Astrocyte of the cerebellum (primary cell): ENCODE measurements at regions not wholly inside any gene's neighbourhood (a gene's known extent, or its start where the extent isn't known, plus 50 kb on each side); places are given as distances from the start of the nearest gene placed in this dataset.

Source experiments
- DNase-seq: peaks from one replicate; pipeline ENCODE4 v3.0.0-alpha.2; 2011; ENCODE audit warnings: low read depth
- H3K4me3 ChIP-seq: 2 replicates; pipeline ENCODE4 v1.5.1; 2011; ENCODE audit warnings: mild to moderate bottlenecking, low read depth, low read length, moderate library complexity
- in situ Hi-C: cut with HindIII; loops from 2 replicates; pipeline ENCODE4 v1.10.0; 2017; ENCODE audit warnings: low sequenced_read_pairs
- TF ChIP-seq, protein P1 (sequence below): IDR thresholded peaks from 2 replicates; pipeline ENCODE4 v1.5.1; 2012; ENCODE audit warnings: low read length, low read depth, moderate library complexity, mild to moderate bottlenecking; ENCODE audit errors: missing control alignments

DNA sequence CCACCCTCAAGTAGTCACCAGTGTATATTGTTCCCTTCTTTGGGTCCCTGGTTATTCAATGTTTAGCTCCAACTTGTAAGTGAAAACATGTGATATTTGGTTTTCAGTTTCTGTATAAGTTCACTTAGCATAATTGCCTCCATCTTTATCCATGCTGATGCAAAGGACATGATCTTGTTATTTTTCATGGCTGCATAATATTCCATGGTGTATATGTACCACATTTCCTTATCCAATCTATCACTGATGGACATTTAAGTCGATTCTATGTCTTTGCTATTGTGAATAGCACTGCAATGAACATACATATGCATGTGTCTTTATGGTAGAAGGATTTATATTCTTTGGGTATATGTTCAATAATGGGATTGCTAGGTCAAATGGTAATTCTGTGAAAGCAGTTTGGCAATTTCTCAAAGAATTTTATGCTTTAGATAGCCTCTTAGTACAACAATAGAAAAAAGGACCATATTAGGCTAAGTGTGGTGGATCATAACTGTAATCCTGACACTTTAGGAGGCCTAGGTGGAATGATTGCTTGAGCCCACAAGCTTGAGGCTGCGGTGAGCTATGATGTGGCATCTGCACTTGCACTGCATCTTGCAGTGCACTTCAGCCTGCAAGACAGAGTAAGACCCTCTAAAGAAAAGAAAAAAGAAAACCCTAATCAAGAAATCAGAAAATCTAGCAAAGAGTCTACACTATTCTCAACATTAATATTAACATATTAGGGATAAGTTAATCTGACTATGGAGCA is 468.5 kb upstream of the FAT3 start:
- in situ Hi-C loops = no loop called here
- TF ChIP-seq, protein P1, sequence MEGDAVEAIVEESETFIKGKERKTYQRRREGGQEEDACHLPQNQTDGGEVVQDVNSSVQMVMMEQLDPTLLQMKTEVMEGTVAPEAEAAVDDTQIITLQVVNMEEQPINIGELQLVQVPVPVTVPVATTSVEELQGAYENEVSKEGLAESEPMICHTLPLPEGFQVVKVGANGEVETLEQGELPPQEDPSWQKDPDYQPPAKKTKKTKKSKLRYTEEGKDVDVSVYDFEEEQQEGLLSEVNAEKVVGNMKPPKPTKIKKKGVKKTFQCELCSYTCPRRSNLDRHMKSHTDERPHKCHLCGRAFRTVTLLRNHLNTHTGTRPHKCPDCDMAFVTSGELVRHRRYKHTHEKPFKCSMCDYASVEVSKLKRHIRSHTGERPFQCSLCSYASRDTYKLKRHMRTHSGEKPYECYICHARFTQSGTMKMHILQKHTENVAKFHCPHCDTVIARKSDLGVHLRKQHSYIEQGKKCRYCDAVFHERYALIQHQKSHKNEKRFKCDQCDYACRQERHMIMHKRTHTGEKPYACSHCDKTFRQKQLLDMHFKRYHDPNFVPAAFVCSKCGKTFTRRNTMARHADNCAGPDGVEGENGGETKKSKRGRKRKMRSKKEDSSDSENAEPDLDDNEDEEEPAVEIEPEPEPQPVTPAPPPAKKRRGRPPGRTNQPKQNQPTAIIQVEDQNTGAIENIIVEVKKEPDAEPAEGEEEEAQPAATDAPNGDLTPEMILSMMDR = no peak
- no peak for DNase-seq
- H3K4me3 ChIP-seq = no peak overlapping the region

DNA sequence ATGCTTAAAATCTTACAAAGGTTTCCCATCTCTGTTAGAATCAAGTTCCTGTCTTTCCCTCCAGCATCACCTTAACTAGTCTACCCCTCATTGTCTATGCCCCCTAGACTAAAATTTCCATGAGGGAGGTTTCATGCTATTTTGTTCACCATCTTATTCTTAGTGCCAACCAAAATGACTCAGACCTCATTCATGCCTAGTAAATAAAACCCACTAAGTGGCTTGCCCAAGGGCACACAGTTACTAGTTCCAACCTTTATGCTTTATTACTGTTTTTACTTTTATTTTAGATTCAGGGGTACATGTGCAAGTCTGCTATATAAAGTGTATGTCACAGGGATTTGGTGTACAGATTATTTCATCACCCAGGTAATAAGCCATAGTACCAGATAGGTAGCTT is 469.1 kb upstream of the FAT3 start:
- no peak overlapping the region for H3K4me3 ChIP-seq
- in situ Hi-C loops = no loop called here
- DNase-seq = no peak
- TF ChIP-seq, protein P1 = no peak

DNA sequence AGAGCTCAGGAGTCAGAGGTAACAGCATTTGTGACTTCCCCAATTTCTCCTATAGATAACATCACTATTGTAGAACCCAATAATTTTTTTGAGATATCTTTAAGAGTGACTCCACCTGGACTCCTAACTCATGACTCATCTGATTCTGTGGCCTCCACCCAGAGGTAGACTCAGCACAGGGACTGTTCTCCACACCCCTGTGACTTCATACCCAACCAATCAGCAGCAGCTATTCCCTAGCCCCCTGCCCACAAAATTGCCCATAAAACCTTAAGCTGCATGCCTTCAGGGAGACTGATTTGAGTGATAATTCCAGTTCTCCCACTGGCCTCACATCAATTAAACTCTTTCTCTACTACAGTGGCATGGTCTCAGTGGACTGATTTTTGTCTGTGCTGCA is 475.4 kb upstream of the FAT3 start:
- no peak overlapping the region for H3K4me3 ChIP-seq
- TF ChIP-seq, protein P1 = no peak
- in situ Hi-C loops = no loop called here
- DNase-seq = no peak

DNA sequence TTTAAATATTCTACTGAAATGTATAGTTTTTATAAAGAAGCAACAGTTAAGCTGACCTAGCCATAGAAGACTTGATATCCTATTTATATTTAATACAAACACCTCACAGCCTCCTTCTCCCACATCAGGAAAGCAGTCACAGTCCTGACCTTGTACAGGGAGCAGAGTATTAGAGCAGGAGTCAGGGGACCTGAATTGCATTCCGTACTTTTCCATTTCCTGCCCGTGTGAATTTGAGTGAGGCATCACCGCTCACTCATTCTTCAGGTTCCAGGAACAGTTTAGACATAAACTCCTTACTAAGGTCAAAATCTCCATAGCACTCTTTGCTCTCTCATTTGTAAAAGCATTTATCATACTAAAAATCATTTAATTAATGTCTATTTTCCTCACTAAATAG is 482.5 kb upstream of the FAT3 start:
- in situ Hi-C loops = no loop called here
- TF ChIP-seq, protein P1 = no peak
- no peak for DNase-seq
- no peak overlapping the region for H3K4me3 ChIP-seq

DNA sequence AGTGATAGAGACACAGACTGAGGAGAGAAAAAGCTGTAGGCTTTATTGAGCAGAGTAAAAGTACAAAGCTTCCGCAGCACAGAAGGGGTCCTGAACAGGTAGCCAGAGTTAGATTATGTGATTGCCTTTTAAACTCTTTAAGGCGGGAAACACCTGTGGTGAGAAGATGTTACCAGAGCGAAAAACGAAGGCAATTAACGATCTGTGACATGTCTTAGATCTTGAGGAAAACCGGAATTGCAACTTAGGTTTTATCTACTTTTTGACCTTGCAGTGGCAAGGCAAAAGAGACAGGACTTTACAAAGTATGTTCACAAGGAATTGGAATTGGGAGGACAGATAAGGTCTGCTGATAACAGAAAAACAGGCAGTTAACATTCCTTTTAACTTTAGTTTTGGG is 493.6 kb upstream of the FAT3 start:
- no peak overlapping the region for H3K4me3 ChIP-seq
- DNase-seq = no peak
- in situ Hi-C loops = no loop called here
- TF ChIP-seq, protein P1 = no peak

DNA sequence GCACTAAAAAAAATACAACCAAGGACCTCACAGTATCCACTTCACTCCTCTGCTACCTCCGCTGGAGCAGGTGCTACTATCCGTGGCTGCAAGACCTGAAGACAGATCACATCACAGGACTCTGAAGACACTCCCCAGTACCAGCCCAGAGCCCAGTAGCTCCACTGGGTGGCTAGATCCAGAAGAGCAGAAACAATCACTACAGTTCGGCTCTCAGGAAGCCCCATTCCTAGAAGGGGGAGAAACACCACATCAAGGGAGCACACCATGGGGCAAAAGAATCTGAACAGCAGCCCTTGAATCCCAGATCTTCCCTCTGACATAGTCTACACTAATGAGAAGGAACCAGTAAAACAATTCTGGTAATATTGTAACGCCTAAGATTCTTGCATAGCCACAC is 494.0 kb upstream of the FAT3 start:
- no peak overlapping the region for H3K4me3 ChIP-seq
- in situ Hi-C loops = no loop called here
- TF ChIP-seq, protein P1 = no peak
- no peak for DNase-seq
